ENCODE measurements at regions not wholly inside any gene's neighbourhood (a gene's known extent, or its start where the extent isn't known, plus 50 kb on each side); places are given as distances from the start of the nearest gene placed in this dataset.

GRCh38 chr2:51667679-51668078, 635.7 kb upstream of the NRXN1 start:
- TF ChIP-seq CTCF (conservative IDR thresholded peaks at IDR 0.05; ENCODE audit: low read depth, low read length) (no peak), EZH2 (IDR thresholded peaks at IDR 0.05; ENCODE audit: borderline replicate concordance, low read depth, low read length, poor library complexity, severe bottlenecking) (no peak)
